ENCODE measurements at regions not wholly inside any gene's neighbourhood (a gene's known extent, or its start where the extent isn't known, plus 50 kb on each side); places are given as distances from the start of the nearest gene placed in this dataset.
A peak's percentile ranks its signal among the peaks of the same experiment; 100 is the strongest.
"Not testable (repeated sequence)": the region's sequence is repeated elsewhere in the genome, so short reads cannot be mapped to it uniquely, and the experiment has no call there.

GRCh38 chr1:230490436-230490835 lies 64.3 kb upstream of the PGBD5 start:
- DNase-seq (ENCODE audit: low read depth), result peak; percentile 50

- DNase-seq (ENCODE audit: low read depth), result no peak
Observed at GRCh38 chr1:230487773-230488428, 61.8 kb upstream of the PGBD5 start.

GRCh38 chr1:230476622-230477003 lies 50.5 kb upstream of the PGBD5 start:
- no peak for DNase-seq (ENCODE audit: low read depth)

- DNase-seq (ENCODE audit: low read depth), result not testable (repeated sequence)
Observed at GRCh38 chr1:230475856-230476621, 49.9 kb upstream of the PGBD5 start.
